GM19239 (cell line): ENCODE measurements at regions not wholly inside any gene's neighbourhood (a gene's known extent, or its start where the extent isn't known, plus 50 kb on each side); places are given as distances from the start of the nearest gene placed in this dataset.
A peak's percentile ranks its signal among the peaks of the same experiment; 100 is the strongest.
"Not testable (repeated sequence)": the region's sequence is repeated elsewhere in the genome, so short reads cannot be mapped to it uniquely, and the experiment has no call there.

Source experiments
- DNase-seq: peaks from one replicate; pipeline ENCODE4 v3.0.0; 2011; ENCODE audit warnings: low spot score; ENCODE audit not compliant: insufficient read length
- FAIRE-seq: peaks from 2 replicates; lab custom pipeline; 2011; peaks lifted over from hg19 to GRCh38; lab: Jason Lieb, UNC

GRCh38 chrX:30008031-30008430 lies 207.3 kb upstream of the MAGEB2 start:
- no peak for FAIRE-seq
- no peak for DNase-seq

GRCh38 chrX:30010471-30010870 lies 204.9 kb upstream of the MAGEB2 start:
- DNase-seq, result no peak
- no peak for FAIRE-seq

GRCh38 chrX:30015440-30015839 lies 199.9 kb upstream of the MAGEB2 start:
- no peak for FAIRE-seq
- DNase-seq, result no peak

- no peak for FAIRE-seq
Observed at GRCh38 chrX:30027636-30028035, 187.7 kb upstream of the MAGEB2 start.

GRCh38 chrX:30036406-30036805 lies 179.0 kb upstream of the MAGEB2 start:
- not testable (repeated sequence) for DNase-seq, FAIRE-seq

More at GRCh38 chrX:30027636-30028035, 187.7 kb upstream of the MAGEB2 start:
- DNase-seq, result no peak

- FAIRE-seq, result no peak
- DNase-seq, result no peak
Observed at GRCh38 chrX:30039768-30040167, 175.6 kb upstream of the MAGEB2 start.

- DNase-seq (no peak), FAIRE-seq (no peak)
Observed at GRCh38 chrX:30060718-30061117, 154.6 kb upstream of the MAGEB2 start.

GRCh38 chrX:30065226-30065625 lies 150.1 kb upstream of the MAGEB2 start:
- FAIRE-seq (no peak), DNase-seq (no peak)

GRCh38 chrX:30067677-30068076 lies 147.7 kb upstream of the MAGEB2 start:
- no peak for DNase-seq
- no peak for FAIRE-seq

GRCh38 chrX:30085571-30085970 lies 129.8 kb upstream of the MAGEB2 start:
- DNase-seq (no peak), FAIRE-seq (no peak)

- no peak for FAIRE-seq
- no peak for DNase-seq
Observed at GRCh38 chrX:30111431-30111830, 103.9 kb upstream of the MAGEB2 start.

GRCh38 chrX:30141966-30142365 lies 73.4 kb upstream of the MAGEB2 start:
- DNase-seq, result peak; percentile 4

GRCh38 chrX:30144221-30144620 lies 71.1 kb upstream of the MAGEB2 start:
- DNase-seq (no peak), FAIRE-seq (no peak)

More at GRCh38 chrX:30141966-30142365, 73.4 kb upstream of the MAGEB2 start:
- FAIRE-seq, result peak; percentile 80

GRCh38 chrX:30144971-30145731 lies 70.2 kb upstream of the MAGEB2 start:
- FAIRE-seq (no peak), DNase-seq (no peak)

- DNase-seq (no peak), FAIRE-seq (no peak)
Observed at GRCh38 chrX:30147996-30148643, 67.2 kb upstream of the MAGEB2 start.

- not testable (repeated sequence) for FAIRE-seq, DNase-seq
Observed at GRCh38 chrX:30149206-30149605, 66.2 kb upstream of the MAGEB2 start.

GRCh38 chrX:30150196-30150895 lies 65.0 kb upstream of the MAGEB2 start:
- FAIRE-seq (no peak), DNase-seq (no peak)

GRCh38 chrX:30151964-30152363 lies 63.4 kb upstream of the MAGEB2 start:
- no peak for FAIRE-seq
- DNase-seq, result no peak

GRCh38 chrX:30153175-30153880 lies 62.0 kb upstream of the MAGEB2 start:
- DNase-seq (no peak), FAIRE-seq (no peak)

- no peak for DNase-seq
- FAIRE-seq, result peak; percentile 53
Observed at GRCh38 chrX:30153881-30154260, 61.5 kb upstream of the MAGEB2 start.
